GM18868 (cell line): ENCODE measurements at regions not wholly inside any gene's neighbourhood (a gene's known extent, or its start where the extent isn't known, plus 50 kb on each side); places are given as distances from the start of the nearest gene placed in this dataset.
"Not testable (repeated sequence)": the region's sequence is repeated elsewhere in the genome, so short reads cannot be mapped to it uniquely, and the experiment has no call there.

Experiments
- ATAC-seq: cut with Tn5 transposase; IDR thresholded peaks from one replicate; pipeline ENCODE4 v1.9.1; 2021; ENCODE audit warnings: mild to moderate bottlenecking, moderate library complexity; ENCODE audit not compliant: unreplicated experiment

DNA sequence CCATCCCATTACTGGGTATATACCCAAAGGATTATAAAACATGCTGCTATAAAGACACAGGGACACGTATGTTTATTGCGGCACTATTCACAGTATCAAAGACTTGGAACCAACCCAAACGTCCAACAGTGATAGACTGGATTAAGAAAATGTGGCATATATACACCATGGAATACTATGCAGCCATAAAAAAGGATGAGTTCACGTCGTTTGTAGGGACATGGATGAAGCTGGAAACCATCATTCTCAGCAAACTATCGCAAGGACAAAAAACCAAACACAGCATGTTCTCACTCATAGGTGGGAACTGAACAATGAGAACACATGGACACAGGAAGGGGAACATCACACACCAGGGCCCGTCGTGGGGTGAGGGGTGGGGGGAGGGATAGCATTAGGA lies 106.1 kb downstream of the CHD1L start:
- ATAC-seq = not testable (repeated sequence)

DNA sequence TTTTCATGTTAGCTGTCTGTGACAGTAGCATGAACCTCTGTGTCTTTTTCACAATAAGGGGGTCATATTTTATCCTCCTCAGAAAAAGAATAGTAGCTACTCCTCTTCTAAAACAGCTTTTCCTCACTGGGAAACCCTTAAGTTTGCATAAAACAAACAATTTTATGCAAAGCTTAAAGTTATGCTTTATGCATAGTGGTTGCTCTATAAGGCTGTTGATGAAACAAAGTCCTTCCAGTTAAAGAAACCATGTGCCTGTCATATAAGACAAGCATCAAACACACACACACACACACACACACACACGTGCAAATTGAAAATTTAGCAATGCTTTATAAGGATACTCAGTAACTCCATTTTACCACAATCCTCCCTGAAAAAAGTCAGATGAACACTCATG lies 107.0 kb downstream of the CHD1L start:
- ATAC-seq = no peak

DNA sequence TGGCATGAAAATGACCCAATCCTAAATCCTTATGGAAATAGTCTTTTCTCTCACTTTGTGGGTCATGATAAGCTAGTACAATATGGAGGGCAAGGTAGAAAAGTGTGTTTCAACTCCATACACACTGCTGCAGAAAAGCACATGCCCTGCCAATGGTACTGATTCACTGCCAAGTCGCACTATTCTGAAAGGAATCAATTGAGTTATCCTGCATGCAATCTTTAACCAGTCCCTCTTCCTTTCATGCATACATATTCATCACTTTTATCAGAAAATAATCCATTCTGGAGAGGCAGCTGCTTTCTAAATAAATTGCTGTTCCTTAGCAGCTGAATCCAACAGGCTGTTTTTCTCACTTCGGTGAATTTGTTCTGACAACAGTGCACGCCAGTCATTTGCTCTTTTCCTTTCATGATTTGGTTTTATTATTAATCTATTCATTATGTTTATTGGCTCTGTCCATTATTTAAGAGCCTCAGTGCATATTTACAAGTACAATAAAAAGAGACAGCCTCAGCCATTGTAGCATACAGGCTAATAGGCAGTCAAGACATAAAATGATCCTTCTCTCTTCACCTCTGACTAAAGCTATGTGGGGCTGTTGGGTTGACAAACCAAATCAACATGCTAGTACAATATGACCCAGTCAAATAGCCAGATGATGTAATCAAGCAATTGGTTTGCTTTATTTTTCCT lies 108.8 kb downstream of the CHD1L start:
- ATAC-seq = no peak

DNA sequence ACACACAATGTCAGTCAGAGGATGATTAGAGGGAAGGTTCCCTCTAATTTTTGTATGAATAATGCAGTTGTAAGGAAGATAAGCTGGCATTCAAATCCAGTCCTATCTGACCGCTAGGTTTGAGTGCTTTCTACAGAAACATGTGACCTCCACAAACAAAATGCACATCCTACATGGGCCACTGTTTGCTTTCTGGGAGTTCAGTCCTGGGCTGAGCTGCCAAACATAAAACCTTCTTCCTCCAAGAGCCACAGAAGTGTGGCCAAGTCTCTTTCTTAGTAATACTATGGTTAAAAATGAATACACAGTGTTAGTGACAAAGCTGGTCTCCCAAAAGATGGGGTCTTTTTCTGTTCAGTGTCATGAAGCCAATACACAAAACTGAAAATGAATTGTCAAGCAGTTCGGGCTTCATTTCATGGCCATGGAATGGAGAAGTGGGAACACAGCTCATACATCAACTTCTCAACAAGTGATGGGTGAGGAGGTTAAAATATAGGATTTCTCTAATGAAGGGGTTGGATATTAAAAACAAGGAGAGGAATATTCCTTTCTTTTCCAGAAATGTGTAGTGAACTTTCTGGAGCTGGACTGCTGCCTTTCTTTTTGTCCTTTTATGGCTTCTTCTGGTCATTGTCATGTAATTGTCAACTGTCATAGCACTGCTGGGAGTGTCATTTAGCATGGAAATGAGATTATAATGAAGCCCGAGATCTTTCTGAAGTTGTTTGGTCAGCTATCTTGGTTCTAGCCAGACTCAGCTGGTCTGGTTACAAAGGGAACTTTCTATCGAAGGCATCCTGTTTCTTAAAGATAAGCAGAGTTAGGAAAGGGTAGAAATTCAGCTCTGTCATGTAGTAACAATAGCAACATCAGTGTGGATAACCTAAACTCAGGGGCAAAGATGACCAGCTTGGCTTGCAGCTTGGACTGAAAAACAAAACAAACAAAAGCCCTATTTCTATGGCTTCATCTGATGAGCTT lies 135.1 kb downstream of the CHD1L start:
- no peak for ATAC-seq

DNA sequence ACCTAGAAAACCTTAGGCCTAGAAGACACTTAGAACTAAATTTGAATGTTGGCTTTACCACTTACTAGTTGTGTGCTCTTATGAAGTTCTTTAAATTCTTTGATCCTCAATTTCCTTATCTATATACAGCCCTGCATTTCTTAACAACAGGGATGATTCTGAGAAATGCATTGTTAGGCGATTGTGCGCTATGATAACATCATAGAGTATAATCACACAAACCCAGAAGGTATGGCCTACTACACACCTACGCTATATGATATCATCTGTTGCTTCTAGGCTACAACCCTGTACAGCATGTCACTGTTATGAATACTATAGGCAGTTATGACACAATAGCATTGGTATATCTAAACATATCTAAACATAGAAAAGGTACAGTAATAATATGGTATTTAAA lies 137.4 kb downstream of the CHD1L start:
- no peak for ATAC-seq

DNA sequence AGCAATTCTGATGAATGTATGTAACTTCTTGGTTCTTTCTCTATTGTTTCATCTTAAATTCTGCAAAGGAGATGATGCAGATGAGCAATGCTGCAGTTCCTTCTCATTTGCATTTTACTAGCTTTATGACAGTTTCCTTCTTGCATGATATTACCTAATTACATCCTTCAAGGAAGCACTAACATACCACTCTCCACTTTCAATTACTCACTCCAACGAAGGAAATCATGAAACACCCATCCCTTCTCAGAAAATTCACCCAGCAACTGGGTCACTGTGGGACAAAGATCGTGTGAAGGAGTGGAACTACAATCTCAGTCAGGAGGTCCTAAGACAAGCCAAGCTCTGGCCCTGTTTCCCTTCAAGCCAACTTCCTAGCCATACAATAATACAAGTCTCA lies 142.3 kb downstream of the CHD1L start:
- no peak for ATAC-seq

DNA sequence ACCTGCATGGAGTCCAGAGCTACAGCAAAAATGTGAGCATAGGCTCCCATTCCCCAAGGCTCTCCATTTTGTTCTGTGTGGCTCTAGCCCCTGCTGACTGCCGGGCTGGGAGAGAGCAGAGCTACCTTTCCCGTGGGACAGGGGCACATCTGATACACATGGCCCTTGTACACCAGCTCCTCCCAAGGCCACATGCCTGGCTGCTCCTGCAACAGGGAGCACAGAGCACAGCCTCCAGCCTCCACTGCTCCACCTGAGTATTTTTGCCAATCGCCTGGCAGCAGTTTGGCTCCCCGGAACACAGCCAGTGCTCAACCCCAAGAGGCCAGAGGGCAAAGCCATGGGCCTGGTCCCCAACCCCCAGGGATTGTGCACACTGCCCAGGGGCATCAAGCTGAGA lies 146.5 kb downstream of the CHD1L start:
- ATAC-seq = no peak

DNA sequence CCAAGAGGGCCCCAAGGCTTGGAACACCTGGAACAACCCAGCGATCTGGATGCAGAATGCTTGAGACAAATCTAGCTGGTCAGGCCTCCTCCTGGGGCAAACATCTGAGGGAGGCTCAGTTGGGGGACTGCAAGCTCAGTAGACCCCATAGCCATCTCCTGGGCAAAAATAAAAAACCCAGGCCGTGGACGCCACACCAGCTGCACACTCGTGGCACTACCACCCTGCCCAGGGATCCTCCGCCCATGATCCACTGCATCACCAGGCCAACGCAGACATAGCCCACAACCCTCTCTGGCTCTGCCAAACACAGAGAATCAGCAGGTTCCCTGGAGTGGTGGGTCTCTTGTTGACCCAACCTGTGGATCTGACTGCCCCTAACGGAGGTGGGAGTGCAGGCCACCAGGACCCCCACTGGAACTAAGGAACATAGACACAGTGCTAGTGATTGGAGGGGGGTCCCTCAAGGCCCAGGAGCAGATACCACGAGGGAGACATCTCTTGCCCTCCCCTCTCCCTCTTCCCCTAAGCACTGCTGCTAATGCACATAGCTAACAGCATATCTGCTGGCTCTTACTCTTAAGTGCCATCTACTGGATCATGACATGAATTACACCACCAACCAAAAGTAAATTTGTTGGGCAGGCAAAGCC lies 147.2 kb downstream of the CHD1L start:
- ATAC-seq = peak; percentile 52

DNA sequence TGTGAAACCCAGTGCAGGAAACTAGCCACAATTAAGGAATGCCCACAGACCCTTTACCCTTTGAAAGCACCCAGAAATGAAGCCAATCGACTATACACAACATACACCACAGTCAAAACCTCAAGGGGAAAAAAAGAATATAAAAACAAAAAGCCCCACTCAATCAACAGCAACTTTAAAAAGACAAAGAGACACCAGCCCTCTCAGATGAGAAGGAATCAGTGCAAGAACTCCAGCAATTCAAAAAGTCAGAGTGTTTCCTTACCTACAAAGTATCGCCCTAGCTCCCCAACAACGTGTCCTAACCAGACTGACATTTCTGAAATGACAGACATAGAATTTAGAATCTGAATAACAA lies 147.7 kb downstream of the CHD1L start:
- ATAC-seq = no peak

DNA sequence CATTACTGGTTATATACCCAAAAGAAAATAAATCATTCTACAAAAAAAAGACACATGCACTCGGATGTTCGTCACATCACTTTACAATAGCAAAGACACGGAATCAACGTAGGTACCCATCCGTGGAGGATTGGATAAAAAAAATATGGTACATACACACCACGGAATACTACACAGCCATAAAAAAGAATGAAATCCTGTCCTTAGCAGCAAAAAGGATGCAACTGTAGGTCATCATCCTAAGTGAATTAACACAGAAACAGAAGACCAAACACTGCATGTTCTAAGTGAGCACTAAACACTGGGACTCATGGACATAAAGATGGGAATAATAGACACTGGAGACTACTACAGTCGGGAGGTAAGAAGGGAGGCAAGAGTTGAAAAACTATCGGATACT lies 148.6 kb downstream of the CHD1L start:
- no peak for ATAC-seq

DNA sequence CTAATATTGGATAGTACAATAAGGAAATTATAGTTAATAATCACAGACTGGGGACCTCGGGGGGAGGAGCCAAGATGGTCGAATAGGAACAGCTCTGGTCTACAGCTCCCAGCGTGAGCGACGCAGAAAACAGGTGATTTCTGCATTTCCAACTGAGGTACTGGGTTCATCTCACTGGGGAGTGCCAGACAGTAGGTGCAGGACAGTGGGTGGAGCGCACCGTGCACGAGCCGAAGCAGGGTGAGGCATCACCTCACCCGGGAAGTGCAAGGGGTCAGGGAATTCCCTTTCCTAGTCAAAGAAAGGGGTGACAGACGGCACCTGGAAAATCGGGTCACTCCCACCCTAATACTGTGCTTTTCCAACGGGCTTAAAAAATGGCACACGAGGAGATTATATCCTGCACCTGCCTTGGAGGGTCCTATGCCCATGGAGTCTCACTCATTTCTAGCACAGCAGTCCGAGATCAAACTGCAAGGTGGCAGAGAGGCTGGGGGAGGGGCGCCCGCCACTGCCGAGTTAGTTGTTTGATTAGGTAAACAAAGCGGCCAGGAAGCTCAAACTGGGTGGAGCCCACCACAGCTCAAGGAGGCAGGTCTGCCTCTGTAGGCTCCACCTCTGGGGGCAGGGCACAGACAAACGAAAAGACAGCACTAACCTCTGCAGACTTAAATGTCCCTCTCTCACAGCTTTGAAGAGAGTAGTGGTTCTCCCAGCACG lies 138.8 kb upstream of the BCL9 start:
- not testable (repeated sequence) for ATAC-seq

DNA sequence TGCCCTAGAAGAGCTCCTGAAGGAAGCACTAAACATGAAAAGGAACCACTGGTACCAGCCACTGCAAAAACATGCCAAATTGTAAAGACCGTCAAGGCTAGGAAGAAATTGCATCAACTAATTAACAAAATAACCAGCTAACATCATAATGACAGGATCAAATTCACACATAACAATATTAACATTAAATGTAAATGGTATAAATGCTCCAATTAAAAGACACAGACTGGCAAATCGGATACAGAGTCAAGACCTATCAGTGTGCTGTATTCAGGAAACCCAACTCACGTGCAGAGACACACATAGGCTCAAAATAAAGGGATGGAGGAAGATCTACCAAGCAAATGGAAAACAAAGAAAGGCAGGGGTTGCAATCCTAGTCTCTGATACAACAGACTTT lies 137.0 kb upstream of the BCL9 start:
- ATAC-seq = not testable (repeated sequence)

DNA sequence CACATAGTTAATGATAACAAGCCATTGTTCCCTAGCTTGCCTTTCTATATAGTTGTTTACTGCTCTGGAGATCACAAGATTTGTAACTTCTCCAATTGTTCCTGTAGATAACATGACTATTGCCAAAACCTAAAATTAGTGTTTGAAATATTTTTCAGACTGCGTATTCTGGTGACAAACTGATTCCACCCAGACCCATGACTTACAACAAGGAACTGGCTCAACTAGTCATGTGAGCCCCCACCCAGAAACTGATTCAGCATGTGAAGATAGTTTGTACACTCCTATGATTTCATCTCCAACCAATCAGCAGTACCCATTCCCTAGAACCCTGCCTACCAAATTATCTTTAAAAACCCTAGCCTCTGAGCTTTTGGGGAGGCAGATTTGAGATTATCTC lies 131.4 kb upstream of the BCL9 start:
- ATAC-seq = no peak

DNA sequence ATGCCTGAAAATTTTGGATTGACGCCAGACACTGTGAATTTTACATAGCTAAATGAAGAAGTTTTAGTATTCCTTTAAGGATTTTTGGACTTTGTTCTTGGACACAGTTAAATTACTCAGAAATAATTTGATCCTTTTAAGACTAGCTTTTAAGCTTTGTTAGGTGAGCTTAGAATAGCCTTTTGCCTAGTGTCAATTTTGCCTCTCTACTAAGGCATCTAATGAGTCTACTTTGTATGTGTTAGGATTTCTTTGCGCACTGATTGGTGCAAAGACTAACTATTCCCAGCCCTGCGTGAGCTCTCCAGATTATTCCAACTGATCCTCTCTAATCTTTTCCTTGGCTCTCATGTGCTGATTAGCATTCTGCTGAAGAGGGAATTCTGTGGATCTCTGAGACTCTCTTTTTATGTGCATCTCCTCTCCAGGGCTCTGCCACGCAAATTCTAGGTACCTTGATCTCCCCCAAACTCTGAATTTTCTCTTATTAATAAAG lies 128.1 kb upstream of the BCL9 start:
- no peak for ATAC-seq

DNA sequence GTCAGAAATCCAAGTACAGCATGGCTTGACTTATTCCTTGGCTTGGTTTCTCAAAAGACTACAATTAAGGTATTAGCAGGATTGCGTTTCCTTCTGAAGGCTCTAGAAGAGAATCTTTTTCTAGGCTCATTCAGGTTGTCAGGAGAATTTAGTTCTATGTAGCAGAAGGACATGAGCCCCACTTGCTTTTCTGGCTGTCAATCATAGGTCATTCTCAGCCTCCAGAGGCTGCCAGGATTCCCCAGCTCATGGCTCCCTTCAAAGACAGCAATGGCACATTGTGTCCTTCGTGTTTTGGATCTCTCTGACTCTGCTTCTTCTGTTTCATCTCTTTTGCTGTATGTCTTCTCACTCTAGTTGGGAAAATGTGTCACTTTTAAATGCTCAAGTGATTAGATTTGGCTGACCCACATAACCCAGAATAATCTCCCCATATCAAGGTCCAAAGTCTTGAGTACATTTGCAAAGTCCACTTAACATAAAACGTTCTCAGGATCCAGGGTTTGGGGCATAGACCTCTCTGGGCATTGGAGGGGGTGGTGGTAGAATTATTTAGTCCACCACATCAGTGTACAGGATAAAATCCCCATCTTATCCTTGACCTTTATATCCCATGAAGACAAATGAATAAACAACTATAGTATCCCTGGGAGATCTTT lies 126.7 kb upstream of the BCL9 start:
- ATAC-seq = no peak

DNA sequence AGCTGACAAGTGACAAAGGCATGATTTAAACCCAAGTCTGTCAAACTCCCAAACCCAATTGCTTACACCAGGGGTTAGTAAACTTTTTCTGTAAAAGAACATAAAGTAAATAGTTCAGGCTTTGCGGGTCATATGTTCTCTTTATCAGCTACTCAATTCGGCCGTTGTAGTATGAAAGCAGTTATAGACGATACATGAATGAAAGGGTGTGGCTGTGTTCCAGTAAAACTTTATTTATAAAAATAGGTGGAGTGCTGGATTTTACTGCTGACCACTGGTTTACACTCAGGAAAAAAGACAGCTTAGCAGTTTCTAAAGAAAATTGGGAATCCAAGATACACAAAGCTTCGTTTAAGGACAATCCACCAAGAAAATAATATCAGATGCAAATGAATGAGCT lies 124.3 kb upstream of the BCL9 start:
- no peak for ATAC-seq

DNA sequence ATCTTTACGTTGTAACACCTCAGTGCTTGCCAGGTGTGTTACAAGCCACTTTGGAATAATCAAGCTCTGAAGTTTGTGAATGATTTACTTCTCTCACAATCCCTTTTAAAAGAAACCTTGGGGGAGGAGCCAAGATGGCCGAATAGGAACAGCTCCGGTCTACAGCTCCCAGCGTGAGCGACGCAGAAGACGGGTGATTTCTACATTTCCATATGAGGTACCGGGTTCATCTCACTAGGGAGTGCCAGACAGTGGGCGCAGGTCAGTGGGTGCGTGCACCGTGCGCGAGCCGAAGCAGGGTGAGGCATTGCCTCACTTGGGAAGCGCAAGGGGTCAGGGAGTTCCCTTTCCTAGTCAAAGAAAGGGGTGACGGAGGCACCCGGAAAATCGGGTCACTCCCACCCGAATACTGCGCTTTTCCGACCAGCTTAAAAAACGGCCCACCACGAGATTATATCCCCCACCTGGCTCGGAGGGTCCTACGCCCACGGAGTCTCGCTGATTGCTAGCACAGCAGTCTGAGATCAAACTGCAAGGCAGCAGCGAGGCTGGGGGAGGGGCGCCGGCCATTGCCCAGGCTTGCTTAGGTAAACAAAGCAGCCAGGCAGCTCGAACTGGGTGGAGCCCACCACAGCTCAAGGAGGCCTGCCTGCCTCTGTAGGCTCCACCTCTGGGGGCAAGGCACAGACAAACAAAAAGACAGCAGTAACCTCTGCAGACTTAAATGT lies 118.0 kb upstream of the BCL9 start:
- ATAC-seq = not testable (repeated sequence)

DNA sequence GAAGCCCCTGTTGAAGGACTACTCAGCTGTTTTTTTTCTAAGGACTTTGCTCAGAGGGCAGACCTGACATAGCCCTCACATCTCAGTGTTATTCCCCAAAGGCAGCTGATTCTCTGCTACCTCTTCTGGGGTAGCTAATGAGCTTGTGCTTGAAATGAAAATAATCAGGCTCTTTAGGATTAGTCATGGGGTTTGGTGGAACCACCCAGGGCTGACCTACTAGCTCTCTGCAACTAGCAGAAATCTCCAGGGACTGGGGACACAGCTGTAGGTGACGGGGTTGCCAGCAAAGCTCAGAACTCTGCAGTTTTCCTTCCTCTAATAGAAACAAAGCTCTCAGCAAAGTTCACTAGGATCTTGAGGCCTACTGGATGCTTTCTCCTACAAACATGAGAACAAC lies 106.4 kb upstream of the BCL9 start:
- ATAC-seq = no peak

DNA sequence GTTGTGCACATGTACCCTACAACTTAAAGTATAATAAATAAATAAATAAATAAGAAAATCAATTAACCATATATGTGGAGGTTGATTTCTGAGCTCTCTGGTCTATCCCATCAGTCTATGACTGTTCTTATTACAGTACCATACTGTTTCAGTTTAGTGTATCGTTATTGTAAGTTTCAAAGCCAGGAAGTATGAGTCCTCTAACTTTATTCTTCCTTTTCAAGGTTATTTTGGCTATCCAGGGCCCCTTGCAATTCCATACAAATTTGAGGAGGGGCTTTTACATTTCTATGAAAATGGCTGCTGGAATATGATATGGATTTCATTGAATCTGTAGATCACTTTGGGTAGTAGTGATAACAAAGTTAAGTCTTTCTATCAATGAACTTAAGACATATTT lies 96.9 kb upstream of the BCL9 start:
- no peak for ATAC-seq

DNA sequence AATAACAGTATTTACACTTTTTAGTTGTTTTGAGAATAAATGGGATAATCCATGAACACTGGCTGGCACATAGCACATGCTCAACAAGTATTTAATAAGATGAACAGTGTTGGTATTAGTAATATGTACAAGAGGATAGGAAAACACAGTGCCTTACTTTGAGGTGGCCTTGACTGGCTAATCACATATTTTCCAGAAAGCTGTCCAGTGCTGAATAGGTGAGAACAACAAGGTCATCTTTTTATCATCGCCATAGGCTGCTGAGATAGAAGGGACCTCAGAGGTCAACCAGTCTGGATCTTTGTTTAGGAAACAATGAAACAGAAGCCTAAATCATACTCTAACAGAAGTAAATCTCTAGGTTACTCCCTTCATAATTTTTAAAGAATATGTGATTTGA lies 89.7 kb upstream of the BCL9 start:
- no peak for ATAC-seq
